ENCODE measurements at regions not wholly inside any gene's neighbourhood (a gene's known extent, or its start where the extent isn't known, plus 50 kb on each side); places are given as distances from the start of the nearest gene placed in this dataset.

DNA sequence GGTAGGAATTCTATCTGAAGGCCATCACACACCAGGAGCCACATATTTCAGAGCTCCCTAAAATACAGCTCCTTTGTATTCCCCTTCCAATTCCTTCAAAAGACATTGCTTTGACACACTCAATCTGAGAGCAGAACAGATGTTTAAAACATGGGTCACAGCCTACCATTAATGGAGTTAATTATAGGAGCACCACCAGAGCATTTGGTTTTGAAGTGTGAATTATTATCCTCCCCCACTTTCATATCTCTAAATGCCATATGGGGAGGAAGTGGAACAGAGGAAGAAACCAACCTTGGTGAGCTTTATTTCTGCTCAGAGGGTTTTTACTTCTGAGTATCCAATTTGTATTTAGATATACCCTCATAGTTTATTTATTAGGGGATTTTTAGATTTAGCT lies 50.7 kb upstream of the TNFRSF21 start:
- no peaks in the 10 kb centered on the region for H3K9me3 ChIP-seq
- no peak overlapping the region for H3K4me2 ChIP-seq
- H3K9me2 ChIP-seq, result no peaks in the 10 kb centered on the region
- no peaks in the 10 kb centered on the region for H3K79me2 ChIP-seq (ENCODE audit: insufficient read depth)
- no peak overlapping the region for H3K9ac ChIP-seq
- no peaks in the 10 kb centered on the region for H3F3A ChIP-seq (replicated peaks; ENCODE audit: insufficient read depth)
- no peaks in the 10 kb centered on the region for H3K4me1 ChIP-seq (ENCODE audit: control insufficient read depth in 1 of 2, insufficient read depth in 2 of 2, low read depth in 1 of 2, low read length in 1 of 2)
- TF ChIP-seq JUND (IDR thresholded peaks at IDR 0.05) (no peak), RCOR1 (IDR thresholded peaks at IDR 0.05; ENCODE audit: low read length) (no peak), TAF1 (IDR thresholded peaks at IDR 0.05; ENCODE audit: borderline replicate concordance, low read depth, low read length) (no peak), NFIC (IDR thresholded peaks at IDR 0.05; ENCODE audit: borderline replicate concordance) (no peak), FOXJ3 (CRISPR knock-in tag; IDR thresholded peaks at IDR 0.05) (no peak), EZH2phosphoT487 (IDR thresholded peaks at IDR 0.05; ENCODE audit: borderline replicate concordance, low read depth) (no peak), NRF1 (IDR thresholded peaks at IDR 0.05; ENCODE audit: low read depth, low read length) (no peak), YY1 (IDR thresholded peaks at IDR 0.05; ENCODE audit: low read depth) (no peak), GATA2 (CRISPR knock-in tag; IDR thresholded peaks at IDR 0.05) (no peak), FOXM1 (IDR thresholded peaks at IDR 0.05; ENCODE audit: low read depth) (no peak), RFX5 (IDR thresholded peaks at IDR 0.05; ENCODE audit: low read length) (no peak), ELF1 (IDR thresholded peaks at IDR 0.05) (no peak), MXI1 (IDR thresholded peaks at IDR 0.05; ENCODE audit: low read depth, low read length) (no peak), SIN3A (IDR thresholded peaks at IDR 0.05; ENCODE audit: borderline replicate concordance, low read depth, low read length) (no peak), FOSL2 (IDR thresholded peaks at IDR 0.05; ENCODE audit: borderline replicate concordance, low read depth) (no peak)
- TF ChIP-seq, protein P1, sequence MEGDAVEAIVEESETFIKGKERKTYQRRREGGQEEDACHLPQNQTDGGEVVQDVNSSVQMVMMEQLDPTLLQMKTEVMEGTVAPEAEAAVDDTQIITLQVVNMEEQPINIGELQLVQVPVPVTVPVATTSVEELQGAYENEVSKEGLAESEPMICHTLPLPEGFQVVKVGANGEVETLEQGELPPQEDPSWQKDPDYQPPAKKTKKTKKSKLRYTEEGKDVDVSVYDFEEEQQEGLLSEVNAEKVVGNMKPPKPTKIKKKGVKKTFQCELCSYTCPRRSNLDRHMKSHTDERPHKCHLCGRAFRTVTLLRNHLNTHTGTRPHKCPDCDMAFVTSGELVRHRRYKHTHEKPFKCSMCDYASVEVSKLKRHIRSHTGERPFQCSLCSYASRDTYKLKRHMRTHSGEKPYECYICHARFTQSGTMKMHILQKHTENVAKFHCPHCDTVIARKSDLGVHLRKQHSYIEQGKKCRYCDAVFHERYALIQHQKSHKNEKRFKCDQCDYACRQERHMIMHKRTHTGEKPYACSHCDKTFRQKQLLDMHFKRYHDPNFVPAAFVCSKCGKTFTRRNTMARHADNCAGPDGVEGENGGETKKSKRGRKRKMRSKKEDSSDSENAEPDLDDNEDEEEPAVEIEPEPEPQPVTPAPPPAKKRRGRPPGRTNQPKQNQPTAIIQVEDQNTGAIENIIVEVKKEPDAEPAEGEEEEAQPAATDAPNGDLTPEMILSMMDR (IDR thresholded peaks at IDR 0.05), result no peak
- TF ChIP-seq, protein P2, sequence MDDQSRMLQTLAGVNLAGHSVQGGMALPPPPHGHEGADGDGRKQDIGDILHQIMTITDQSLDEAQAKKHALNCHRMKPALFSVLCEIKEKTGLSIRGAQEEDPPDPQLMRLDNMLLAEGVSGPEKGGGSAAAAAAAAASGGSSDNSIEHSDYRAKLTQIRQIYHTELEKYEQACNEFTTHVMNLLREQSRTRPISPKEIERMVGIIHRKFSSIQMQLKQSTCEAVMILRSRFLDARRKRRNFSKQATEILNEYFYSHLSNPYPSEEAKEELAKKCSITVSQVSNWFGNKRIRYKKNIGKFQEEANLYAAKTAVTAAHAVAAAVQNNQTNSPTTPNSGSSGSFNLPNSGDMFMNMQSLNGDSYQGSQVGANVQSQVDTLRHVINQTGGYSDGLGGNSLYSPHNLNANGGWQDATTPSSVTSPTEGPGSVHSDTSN (IDR thresholded peaks at IDR 0.05), result no peak
- TF ChIP-seq, protein P3, sequence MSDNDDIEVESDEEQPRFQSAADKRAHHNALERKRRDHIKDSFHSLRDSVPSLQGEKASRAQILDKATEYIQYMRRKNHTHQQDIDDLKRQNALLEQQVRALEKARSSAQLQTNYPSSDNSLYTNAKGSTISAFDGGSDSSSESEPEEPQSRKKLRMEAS (IDR thresholded peaks at IDR 0.05; ENCODE audit: low read depth), result no peak
- TF ChIP-seq, protein P4, sequence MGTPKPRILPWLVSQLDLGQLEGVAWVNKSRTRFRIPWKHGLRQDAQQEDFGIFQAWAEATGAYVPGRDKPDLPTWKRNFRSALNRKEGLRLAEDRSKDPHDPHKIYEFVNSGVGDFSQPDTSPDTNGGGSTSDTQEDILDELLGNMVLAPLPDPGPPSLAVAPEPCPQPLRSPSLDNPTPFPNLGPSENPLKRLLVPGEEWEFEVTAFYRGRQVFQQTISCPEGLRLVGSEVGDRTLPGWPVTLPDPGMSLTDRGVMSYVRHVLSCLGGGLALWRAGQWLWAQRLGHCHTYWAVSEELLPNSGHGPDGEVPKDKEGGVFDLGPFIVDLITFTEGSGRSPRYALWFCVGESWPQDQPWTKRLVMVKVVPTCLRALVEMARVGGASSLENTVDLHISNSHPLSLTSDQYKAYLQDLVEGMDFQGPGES (IDR thresholded peaks at IDR 0.05; ENCODE audit: low read depth, low read length), result no peak
- TF ChIP-seq, protein P5, sequence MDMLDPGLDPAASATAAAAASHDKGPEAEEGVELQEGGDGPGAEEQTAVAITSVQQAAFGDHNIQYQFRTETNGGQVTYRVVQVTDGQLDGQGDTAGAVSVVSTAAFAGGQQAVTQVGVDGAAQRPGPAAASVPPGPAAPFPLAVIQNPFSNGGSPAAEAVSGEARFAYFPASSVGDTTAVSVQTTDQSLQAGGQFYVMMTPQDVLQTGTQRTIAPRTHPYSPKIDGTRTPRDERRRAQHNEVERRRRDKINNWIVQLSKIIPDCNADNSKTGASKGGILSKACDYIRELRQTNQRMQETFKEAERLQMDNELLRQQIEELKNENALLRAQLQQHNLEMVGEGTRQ (IDR thresholded peaks at IDR 0.05; ENCODE audit: borderline replicate concordance, low read depth, low read length), result no peak
- no peak overlapping the region for H2AFZ ChIP-seq (ENCODE audit: low read depth)
- POLR2A ChIA-PET, result no interaction called here
- no peaks in the 10 kb centered on the region; the same call in 1 of the 2 replicates for H3K27me3 ChIP-seq (ENCODE audit: insufficient read depth)
- no peak overlapping the region for H3K4me3 ChIP-seq (ENCODE audit: low read depth in 2 of 2, low read length in 1 of 2)
- DNase-seq, result no peak
- H3K27ac ChIP-seq (ENCODE audit: low read depth in 2 of 2, low read length in 1 of 2), result no peak overlapping the region
- H4K20me1 ChIP-seq (ENCODE audit: insufficient read depth), result no peaks in the 10 kb centered on the region
- H3K36me3 ChIP-seq (replicated peaks in 1 of 2; ENCODE audit: control insufficient read depth in 1 of 2, insufficient read depth in 2 of 2, low read length in 1 of 2), result no peaks in the 10 kb centered on the region
- CTCF ChIA-PET, result interaction anchor here (1.1 to 1.9 kb wide), 2 partner anchors 10 to 53 kb away, joined by 3 to 6 read pairs; no protein-coding TSS in a partner anchor
